ENCODE measurements at regions not wholly inside any gene's neighbourhood (a gene's known extent, or its start where the extent isn't known, plus 50 kb on each side); places are given as distances from the start of the nearest gene placed in this dataset.

DNA sequence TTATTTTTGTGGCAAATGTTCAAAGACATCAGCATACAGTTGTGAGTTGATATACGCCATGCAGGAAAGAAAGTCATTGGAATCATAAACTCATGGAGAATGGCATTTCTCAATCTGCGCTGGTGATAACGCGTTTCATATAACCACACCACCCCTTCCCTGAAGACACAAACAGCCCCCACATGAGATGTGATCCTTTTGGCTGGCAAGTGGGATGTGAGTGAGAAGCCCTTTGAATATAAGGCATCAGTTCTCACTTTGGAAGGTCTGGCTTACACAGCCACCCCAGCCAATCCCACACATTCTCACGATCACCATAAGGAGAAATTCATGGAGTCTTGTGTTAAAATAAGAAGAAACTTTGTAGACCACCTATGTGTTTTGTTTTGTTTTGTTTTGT is 725.0 kb downstream of the PRELID2 start:
- TF ChIP-seq, protein P1, sequence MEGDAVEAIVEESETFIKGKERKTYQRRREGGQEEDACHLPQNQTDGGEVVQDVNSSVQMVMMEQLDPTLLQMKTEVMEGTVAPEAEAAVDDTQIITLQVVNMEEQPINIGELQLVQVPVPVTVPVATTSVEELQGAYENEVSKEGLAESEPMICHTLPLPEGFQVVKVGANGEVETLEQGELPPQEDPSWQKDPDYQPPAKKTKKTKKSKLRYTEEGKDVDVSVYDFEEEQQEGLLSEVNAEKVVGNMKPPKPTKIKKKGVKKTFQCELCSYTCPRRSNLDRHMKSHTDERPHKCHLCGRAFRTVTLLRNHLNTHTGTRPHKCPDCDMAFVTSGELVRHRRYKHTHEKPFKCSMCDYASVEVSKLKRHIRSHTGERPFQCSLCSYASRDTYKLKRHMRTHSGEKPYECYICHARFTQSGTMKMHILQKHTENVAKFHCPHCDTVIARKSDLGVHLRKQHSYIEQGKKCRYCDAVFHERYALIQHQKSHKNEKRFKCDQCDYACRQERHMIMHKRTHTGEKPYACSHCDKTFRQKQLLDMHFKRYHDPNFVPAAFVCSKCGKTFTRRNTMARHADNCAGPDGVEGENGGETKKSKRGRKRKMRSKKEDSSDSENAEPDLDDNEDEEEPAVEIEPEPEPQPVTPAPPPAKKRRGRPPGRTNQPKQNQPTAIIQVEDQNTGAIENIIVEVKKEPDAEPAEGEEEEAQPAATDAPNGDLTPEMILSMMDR (IDR thresholded peaks at IDR 0.05; ENCODE audit: low read length), result no peak
- TF ChIP-seq EZH2 (IDR thresholded peaks at IDR 0.05; ENCODE audit: borderline replicate concordance, low read length), result no peak

All from OCI-LY1 (cell line).